GM19372 (cell line): ENCODE measurements at regions not wholly inside any gene's neighbourhood (a gene's known extent, or its start where the extent isn't known, plus 50 kb on each side); places are given as distances from the start of the nearest gene placed in this dataset.

Experiments used
- ATAC-seq: cut with Tn5 transposase; IDR thresholded peaks from one replicate; pipeline ENCODE4 v1.9.1; 2021; ENCODE audit warnings: mild to moderate bottlenecking, low read depth, moderate library complexity; ENCODE audit not compliant: unreplicated experiment

DNA sequence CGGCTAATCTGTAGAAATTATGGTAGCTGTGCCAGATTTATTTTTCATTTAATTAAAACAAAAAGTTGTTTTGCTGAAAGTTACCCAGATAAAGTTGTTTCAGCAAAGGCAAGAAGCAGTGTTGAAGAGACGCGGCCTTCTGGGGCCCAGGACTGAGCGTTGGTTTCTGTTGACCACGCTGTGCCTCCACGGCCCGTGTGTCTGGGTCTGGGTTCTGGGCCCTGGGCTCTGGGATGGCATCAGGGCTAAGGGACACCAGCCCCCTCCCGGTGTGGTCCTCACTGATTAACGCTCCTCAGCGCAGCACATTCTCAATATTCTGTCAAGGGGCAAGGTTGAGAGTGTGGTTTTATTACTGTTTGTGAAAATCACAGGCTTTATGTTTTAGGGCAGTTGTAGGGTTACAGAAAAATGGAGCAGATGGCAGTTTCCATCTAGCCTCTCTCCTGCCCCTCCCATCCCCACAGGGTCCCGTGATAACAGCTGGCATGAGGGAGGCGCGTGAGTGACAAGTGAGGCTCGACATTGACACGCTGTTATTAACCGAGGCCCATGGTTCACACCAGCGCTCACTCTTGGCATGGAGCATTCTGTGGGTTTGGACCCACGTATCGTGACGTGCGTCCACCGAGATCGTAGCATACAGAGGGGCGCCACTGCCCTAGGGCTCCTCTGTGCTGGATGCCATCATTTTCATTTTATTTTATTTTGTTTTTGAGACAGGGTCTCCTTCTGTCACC lies 1231.4 kb downstream of the BRD1 start:
- no peak for ATAC-seq

- ATAC-seq: no peak
These were observed 1232.2 kb downstream of the BRD1 start for GRCh38 chr22:48595511-48595905.

DNA sequence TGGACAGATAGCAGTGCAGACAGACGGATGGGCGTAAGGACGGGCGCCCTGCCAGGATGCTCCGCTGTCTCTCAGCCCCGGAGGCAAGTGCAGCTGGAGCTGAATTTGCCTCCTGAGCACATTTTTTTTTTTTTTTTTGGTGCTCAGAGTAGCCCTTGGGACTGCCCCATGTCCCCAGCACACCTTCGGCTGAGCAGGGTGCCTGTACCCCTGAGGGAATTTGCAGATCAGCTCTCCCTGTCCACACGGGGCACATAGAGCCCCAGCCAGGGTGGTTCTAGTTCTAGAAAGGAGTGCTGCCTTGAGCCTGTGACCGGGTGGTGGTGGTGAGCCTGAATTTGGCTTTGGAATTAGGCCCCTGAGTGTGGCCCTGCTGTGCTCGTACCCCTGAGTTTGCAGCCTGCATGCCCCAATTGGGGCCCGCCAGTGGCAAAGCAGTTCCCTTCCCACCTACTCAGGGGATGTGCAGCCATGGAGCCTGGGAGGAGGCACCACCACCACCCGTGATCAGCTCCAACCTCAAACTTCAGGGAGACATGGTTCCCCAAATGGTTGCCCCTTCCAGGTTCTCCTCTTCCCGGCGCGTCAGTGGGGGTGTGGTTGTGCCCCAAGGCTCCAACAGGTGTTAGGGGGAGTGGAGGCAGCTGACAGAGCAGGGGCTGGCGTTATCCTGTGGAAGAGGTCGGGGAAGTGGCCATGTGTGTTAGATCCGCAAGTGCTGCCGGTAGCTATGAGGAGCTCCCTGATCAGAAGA lies 1232.7 kb downstream of the BRD1 start:
- ATAC-seq: no peak

GRCh38 chr22:48594016-48594756 lies 1233.5 kb downstream of the BRD1 start:
- ATAC-seq: no peak

DNA sequence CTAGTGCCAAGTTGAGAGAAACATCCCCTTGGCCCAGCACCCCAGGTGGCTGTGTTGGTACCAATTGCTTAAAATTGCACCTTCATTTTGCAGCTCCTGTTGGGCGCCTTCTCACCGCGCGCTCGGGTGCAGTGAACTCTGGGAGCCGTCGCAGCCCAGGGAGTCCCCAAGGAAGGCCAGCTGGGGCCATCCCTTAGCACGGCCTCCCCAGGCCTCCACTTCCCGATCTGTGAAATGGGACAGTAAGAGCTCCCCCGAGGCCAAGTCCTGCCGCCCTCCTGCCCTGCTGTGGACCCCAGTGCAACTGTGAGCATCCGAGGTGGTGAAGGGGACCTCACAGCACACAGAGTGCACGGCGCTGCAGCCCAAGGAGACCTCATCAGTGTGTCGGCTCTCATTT lies 1234.1 kb downstream of the BRD1 start:
- ATAC-seq: no peak

DNA sequence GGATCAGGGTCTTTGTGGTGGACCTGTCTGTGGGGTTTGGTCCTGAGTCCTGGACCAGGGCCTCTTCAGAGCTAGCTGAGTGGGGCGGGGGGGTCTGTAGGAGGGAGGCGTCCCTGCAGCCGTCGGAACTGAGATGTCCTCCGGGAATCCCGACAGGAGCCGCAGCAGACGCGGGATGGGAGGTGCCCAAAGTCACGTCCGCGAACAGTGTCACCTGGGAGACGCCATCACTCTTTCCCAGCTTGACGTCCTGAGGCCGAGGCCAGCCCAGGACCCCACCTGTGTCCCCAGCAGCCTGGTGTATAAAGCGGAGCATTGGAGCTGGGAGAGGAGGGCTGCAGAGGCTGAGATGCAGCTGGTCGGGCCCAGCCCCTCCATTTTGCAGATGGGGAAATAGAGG lies 1234.7 kb downstream of the BRD1 start:
- no peak for ATAC-seq

GRCh38 chr22:48592488-48592887 lies 1235.2 kb downstream of the BRD1 start:
- no peak for ATAC-seq

DNA sequence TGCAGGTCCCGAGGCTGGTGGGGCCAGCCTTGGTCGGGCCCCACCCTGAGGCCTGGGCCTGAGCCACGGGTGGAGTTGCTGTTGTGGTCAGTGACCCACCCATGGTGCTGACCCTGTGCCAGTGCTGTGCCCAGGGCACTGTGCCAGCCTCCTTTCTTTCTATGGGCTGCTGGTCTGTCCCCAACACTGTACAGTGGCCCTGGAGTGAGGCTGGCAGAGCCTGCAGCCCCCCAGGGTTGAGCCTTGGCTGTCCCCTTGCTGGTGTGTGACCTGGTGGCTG lies 1235.7 kb downstream of the BRD1 start:
- no peak for ATAC-seq

DNA sequence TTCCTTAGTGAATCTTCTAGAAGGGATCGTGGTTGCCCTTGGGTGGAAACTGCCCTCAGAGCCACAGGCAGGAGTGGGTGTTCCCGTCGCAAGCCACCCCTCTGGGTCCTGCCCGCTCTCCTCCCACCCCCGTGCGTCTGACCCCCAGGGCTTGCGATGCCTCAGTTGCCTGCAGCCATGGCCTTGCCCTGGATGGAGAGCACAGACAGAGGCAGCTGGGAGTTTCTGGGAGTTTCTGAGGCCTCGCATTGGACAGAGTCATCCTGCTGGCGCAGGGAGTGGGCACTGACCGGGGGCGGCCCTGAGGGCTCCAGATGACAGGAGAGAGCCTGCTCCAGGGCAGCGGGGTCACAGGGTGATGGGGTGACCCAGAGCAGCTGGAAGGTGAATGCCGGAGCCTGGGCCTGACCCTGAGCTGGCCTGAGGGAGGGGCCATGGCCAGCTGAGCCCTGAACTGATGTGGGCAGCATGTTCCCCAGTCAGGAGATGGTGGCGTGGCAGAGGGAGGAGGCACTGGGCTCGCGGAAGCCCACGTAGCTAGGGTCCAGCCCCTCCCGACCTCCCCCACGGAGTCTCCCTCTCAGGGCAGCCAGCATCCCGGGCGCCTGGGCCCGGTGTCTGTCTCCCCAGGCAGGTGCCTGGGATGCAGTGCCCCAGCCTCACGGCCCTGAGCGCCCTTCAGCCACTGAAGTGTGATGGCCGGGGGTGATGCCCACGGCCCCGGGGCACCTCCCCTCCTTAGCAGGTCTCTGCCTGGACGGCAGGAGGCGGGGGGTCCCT lies 1236.2 kb downstream of the BRD1 start:
- no peak for ATAC-seq

DNA sequence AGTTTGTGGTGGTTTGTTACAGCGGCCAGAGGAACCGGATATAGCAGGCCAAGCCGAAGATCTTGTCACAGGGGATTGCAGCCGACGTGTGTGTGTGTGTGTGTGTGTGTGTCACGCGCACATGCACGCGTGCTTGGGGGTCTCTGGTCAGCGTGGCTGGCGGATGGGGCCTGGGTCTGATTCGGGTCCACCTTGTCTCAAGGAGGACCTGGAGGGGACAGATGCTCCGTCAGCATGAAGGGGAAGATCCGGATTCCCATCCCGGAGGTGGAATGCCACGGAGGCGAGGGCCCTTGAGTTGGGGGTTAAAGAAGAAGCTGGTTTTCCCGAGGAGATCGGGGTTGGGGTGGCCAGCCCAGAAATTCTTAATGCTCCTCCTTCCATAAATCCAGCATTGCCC lies 1237.8 kb downstream of the BRD1 start:
- ATAC-seq: no peak

- ATAC-seq: no peak
These were observed 1238.7 kb downstream of the BRD1 start for GRCh38 chr22:48588878-48589450.

DNA sequence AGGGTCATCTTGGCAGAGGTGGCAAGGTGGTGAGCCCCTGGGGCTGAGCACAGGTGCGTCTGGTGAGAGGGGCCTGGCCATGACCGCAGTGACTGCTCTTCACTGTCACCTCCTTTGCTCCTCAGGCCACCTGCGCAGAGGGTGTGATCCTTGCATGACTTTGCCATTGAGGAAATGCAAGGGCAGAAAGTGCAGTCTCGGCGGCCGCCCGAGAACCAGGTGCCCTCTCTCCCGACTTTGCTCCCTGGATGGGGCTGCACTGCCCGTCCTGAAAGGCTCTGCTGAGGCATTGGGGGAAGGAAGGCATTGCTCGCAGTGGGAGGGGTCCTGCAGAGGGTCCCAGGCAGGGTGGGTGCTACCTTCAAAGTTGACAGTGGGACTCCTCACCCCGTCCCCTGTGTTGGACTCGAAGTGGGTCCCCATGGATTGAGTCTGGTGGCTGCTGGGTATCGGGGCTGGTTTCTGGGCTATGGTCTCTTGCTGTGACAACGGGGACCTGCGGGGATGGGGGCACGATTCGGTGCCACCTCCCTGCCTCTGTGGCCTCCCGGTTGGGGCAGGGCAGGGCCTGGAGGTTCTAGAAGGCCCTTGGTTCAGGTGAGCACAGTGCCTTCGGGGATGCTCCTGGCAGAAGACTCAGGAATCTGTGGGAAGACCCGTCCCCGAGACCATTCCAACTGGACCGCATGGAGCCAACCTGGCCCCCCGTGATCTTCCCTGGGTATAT lies 1239.4 kb downstream of the BRD1 start:
- no peak for ATAC-seq

GRCh38 chr22:48587236-48587865 lies 1240.3 kb downstream of the BRD1 start:
- ATAC-seq: no peak

GRCh38 chr22:48586799-48587185 lies 1240.9 kb downstream of the BRD1 start:
- no peak for ATAC-seq

DNA sequence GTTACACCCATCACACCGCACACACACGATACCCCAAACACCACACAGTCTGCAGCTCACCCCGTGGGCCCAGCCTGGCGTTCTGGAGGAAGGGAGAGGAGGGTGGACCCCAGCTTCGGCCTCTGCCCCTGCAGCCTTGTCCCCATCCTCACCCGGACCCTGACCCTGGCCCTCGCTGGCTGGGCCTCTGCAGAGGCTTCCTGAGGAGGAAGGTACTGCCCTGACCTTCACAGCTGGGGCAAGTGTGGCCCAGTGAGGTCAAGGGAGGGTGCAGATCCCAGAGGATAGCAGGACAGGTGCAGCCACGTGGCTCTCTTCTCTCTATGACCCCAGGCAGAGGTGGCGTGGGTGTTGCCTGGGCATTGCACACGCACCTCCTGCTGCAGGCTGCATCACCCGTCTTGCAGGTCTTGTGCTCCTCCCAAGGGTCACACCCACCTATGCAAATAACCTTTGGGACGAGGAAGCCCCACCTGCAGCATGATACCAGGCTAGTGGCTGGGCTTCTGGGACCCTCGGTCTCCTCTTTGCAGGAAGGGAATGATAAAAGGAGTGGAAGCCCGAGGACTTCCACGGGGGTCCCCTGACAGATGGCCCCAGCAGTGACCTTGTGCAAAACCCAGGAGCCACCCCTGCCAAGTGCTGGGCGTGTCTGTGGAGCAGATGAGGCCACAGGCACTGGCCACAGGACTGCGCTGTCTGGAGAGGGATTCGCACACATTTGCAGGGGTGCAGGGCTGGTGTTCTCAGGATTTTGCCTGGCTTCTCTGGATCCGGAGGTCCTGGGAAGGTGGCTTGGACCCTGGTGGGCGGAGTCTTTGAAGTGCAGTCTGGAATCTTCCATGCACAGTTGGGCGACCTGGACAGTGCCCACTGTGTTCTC lies 1241.5 kb downstream of the BRD1 start:
- ATAC-seq: no peak

DNA sequence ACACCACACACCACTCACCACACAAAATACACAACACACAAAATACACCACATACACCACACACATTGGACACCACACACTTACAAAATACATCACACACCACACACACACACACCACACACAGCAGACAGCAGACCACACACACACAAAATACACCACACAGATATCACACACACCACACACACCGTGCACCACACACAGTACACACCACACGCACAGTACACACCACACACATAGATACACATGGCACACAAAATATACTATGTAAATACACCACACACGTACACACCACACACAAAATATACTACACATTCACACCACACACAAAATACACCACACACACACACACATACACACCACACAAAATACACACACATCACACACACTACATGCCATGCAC lies 1243.5 kb downstream of the BRD1 start:
- ATAC-seq: no peak

GRCh38 chr22:48581796-48582469 lies 1245.7 kb downstream of the BRD1 start:
- ATAC-seq: no peak

GRCh38 chr22:48581205-48581766 lies 1246.4 kb downstream of the BRD1 start:
- ATAC-seq: no peak
